WTC11 (cell line): ENCODE measurements at regions not wholly inside any gene's neighbourhood (a gene's known extent, or its start where the extent isn't known, plus 50 kb on each side); places are given as distances from the start of the nearest gene placed in this dataset.
A peak's percentile ranks its signal among the peaks of the same experiment; 100 is the strongest.
"Not testable (repeated sequence)": the region's sequence is repeated elsewhere in the genome, so short reads cannot be mapped to it uniquely, and the experiment has no call there.

ENCODE experiments used
- ATAC-seq: fragments of 200-7000 bp; cut with Tn5 transposase; 2 replicates; pipeline ENCODE4 v1.10.0; 2021; ENCODE audit warnings: mild to moderate bottlenecking, moderate library complexity
- CTCF ChIA-PET: fragments of 300-600 bp; sonication (Branson Sonifier 250); formaldehyde crosslinking; loops from one replicate; lab custom pipeline; 2021; ENCODE audit warnings: antibody characterized with exemption; lab: Charles Lee
- POLR2A ChIA-PET: fragments of 350-600 bp; sonication (Branson Sonifier 250); formaldehyde crosslinking; loops from one replicate; lab custom pipeline; 2021; ENCODE audit warnings: antibody characterized with exemption; lab: Charles Lee
- DNase-seq: peaks from one replicate; pipeline ENCODE4 v3.0.0; 2021; ENCODE audit warnings: low spot score
- H3K27ac Mint-ChIP-seq: 2 replicates; pipeline ENCODE4 v1.8.0; 2021; ENCODE audit warnings: mixed read lengths
- H3K27me3 Mint-ChIP-seq: 2 replicates; pipeline ENCODE4 v1.8.0; 2021; ENCODE audit warnings: low read depth, mild to moderate bottlenecking, moderate library complexity, mixed read lengths
- H3K36me3 Mint-ChIP-seq: 2 replicates; pipeline ENCODE4 v1.8.0; 2021; ENCODE audit warnings: mixed read lengths
- H3K4me1 Mint-ChIP-seq: 2 replicates; pipeline ENCODE4 v1.8.0; 2022; ENCODE audit warnings: mixed read lengths
- H3K4me3 Mint-ChIP-seq: 2 replicates; pipeline ENCODE4 v1.8.0; 2021; ENCODE audit warnings: mild to moderate bottlenecking, moderate library complexity, mixed read lengths
- H3K9me3 Mint-ChIP-seq: 2 replicates; pipeline ENCODE4 v1.8.0; 2021; ENCODE audit warnings: mixed read lengths
- HMGA2 ChIP-seq: fragments of 250-450 bp; sonication (Bioruptor Pico); IDR thresholded peaks from 2 replicates; pipeline ENCODE4 v1.4.0; 2021; ENCODE audit warnings: mild to moderate bottlenecking, moderate library complexity
- NFE2L1 ChIP-seq: sonication (generic); formaldehyde crosslinking; IDR thresholded peaks from 2 replicates; pipeline ENCODE4 v1.8.1; 2023; ENCODE audit warnings: missing genetic modification reagents
- NFYB ChIP-seq: sonication (generic); formaldehyde crosslinking; conservative IDR thresholded peaks from 2 replicates; pipeline ENCODE4 v1.8.0; 2022; ENCODE audit warnings: low read depth, missing genetic modification reagents
- NR1H2 ChIP-seq: sonication (generic); formaldehyde crosslinking; IDR thresholded peaks from 2 replicates; pipeline ENCODE4 v1.9.0; 2021; ENCODE audit warnings: mild to moderate bottlenecking, moderate library complexity, missing genetic modification reagents
- PRRX2 ChIP-seq: fragments of 250-450 bp; sonication (Bioruptor Pico); IDR thresholded peaks from 2 replicates; pipeline ENCODE4 v1.8.0; 2021; ENCODE audit warnings: mild to moderate bottlenecking
- TEAD1 ChIP-seq: sonication (generic); formaldehyde crosslinking; IDR thresholded peaks from 2 replicates; pipeline ENCODE4 v1.8.0; 2022; ENCODE audit warnings: mild to moderate bottlenecking, missing genetic modification reagents
- TEAD4 ChIP-seq: sonication (generic); formaldehyde crosslinking; IDR thresholded peaks from 2 replicates; pipeline ENCODE4 v1.8.0; 2022; ENCODE audit warnings: mild to moderate bottlenecking, missing genetic modification reagents
- ZNF219 ChIP-seq: sonication (generic); formaldehyde crosslinking; IDR thresholded peaks from 2 replicates; pipeline ENCODE4 v1.8.0; 2023; ENCODE audit warnings: missing genetic modification reagents, mild to moderate bottlenecking, borderline replicate concordance
- TF ChIP-seq, protein P1 (sequence below): fragments of 250-450 bp; sonication (Bioruptor Pico); IDR thresholded peaks from 2 replicates; pipeline ENCODE4 v1.9.0; 2021; ENCODE audit warnings: mild to moderate bottlenecking
- TF ChIP-seq, protein P2 (sequence below): sonication (generic); formaldehyde crosslinking; IDR thresholded peaks from 2 replicates; pipeline ENCODE4 v1.8.1; 2022; ENCODE audit warnings: missing genetic modification reagents, borderline replicate concordance
- TF ChIP-seq, protein P3 (sequence below): sonication (generic); formaldehyde crosslinking; IDR thresholded peaks from 2 replicates; pipeline ENCODE4 v1.8.1; 2023; ENCODE audit warnings: mild to moderate bottlenecking, missing genetic modification reagents, borderline replicate concordance
- TF ChIP-seq, protein P4 (sequence below): fragments of 250-450 bp; sonication (Bioruptor Pico); IDR thresholded peaks from 2 replicates; pipeline ENCODE4 v2.1.2; 2022; ENCODE audit warnings: mild to moderate bottlenecking, moderate library complexity
- TF ChIP-seq, protein P5 (sequence below): fragments of 250-450 bp; sonication (Bioruptor Pico); conservative IDR thresholded peaks from 2 replicates; pipeline ENCODE4 v1.9.0; 2021; ENCODE audit warnings: mild to moderate bottlenecking

DNA sequence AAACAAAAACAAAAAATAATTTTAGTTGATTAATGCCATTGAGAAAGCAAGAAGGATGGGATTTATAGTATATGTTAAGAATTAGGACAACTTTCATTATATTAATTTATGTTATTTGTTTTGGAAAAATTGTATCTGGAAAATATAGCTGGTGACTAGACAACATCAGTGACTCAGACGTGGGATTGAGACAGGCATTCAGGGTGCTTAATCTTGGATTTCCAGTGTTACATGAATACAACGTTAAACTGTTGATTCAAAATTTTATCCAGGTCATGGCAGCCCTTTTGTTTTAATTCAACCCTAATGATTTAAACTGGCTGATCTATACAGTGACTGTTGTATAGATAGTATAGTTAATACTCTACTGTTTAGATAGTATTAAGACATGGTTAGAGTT, 827.1 kb upstream of the B3GALT2 start (continued):
- TF ChIP-seq, protein P1, sequence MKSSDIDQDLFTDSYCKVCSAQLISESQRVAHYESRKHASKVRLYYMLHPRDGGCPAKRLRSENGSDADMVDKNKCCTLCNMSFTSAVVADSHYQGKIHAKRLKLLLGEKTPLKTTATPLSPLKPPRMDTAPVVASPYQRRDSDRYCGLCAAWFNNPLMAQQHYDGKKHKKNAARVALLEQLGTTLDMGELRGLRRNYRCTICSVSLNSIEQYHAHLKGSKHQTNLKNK (CRISPR knock-in tag): no peak
- TF ChIP-seq NFYB (CRISPR knock-in tag): no peak
- TF ChIP-seq ZNF219 (CRISPR knock-in tag): no peak
- no peak for TF ChIP-seq TEAD1 (CRISPR knock-in tag)
- TF ChIP-seq, protein P2, sequence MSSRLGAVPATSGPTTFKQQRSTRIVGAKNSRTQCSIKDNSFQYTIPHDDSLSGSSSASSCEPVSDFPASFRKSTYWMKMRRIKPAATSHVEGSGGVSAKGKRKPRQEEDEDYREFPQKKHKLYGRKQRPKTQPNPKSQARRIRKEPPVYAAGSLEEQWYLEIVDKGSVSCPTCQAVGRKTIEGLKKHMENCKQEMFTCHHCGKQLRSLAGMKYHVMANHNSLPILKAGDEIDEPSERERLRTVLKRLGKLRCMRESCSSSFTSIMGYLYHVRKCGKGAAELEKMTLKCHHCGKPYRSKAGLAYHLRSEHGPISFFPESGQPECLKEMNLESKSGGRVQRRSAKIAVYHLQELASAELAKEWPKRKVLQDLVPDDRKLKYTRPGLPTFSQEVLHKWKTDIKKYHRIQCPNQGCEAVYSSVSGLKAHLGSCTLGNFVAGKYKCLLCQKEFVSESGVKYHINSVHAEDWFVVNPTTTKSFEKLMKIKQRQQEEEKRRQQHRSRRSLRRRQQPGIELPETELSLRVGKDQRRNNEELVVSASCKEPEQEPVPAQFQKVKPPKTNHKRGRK (CRISPR knock-in tag): no peak
- TF ChIP-seq, protein P3, sequence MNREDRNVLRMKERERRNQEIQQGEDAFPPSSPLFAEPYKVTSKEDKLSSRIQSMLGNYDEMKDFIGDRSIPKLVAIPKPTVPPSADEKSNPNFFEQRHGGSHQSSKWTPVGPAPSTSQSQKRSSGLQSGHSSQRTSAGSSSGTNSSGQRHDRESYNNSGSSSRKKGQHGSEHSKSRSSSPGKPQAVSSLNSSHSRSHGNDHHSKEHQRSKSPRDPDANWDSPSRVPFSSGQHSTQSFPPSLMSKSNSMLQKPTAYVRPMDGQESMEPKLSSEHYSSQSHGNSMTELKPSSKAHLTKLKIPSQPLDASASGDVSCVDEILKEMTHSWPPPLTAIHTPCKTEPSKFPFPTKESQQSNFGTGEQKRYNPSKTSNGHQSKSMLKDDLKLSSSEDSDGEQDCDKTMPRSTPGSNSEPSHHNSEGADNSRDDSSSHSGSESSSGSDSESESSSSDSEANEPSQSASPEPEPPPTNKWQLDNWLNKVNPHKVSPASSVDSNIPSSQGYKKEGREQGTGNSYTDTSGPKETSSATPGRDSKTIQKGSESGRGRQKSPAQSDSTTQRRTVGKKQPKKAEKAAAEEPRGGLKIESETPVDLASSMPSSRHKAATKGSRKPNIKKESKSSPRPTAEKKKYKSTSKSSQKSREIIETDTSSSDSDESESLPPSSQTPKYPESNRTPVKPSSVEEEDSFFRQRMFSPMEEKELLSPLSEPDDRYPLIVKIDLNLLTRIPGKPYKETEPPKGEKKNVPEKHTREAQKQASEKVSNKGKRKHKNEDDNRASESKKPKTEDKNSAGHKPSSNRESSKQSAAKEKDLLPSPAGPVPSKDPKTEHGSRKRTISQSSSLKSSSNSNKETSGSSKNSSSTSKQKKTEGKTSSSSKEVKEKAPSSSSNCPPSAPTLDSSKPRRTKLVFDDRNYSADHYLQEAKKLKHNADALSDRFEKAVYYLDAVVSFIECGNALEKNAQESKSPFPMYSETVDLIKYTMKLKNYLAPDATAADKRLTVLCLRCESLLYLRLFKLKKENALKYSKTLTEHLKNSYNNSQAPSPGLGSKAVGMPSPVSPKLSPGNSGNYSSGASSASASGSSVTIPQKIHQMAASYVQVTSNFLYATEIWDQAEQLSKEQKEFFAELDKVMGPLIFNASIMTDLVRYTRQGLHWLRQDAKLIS (CRISPR knock-in tag): no peak
- TF ChIP-seq, all 79 proteins: peak for 0

DNA sequence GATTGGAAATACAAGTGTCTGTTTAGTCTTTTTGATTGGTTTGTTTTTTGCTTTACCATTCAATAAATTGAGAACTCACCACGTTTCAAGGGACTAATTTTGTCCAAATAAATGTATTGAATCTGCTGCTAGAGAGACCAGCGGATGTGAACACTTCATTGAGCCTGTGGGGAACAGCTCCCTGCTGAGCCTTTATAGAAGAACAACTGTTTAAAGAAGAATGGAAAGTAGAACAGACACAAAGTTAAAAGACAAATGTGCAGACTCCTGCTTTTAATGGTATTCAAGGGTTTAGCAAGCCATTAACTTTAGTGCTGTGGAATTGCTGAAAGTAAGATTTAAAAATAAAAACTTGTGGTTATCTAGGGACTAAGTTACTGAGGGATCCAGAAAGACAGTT, 817.7 kb upstream of the B3GALT2 start:
- Mint-ChIP-seq H3K27ac (no peak overlapping the region; the same call in 1 of the 2 replicates), H3K4me1 (peaks cover 7% of the 10 kb centered on the region), H3K27me3 (no peaks in the 10 kb centered on the region), H3K4me3 (no peak overlapping the region), H3K36me3 (peaks cover 5% of the 10 kb centered on the region), H3K9me3 (peaks cover 21% of the 10 kb centered on the region)
- ATAC-seq (peak; percentile 43; the same call in 1 of the 2 replicates), DNase-seq (no peak)
- ChIA-PET CTCF (no interaction called here), POLR2A (no interaction called here)
- no peak for TF ChIP-seq NR1H2 (CRISPR knock-in tag)
- TF ChIP-seq, protein P4, sequence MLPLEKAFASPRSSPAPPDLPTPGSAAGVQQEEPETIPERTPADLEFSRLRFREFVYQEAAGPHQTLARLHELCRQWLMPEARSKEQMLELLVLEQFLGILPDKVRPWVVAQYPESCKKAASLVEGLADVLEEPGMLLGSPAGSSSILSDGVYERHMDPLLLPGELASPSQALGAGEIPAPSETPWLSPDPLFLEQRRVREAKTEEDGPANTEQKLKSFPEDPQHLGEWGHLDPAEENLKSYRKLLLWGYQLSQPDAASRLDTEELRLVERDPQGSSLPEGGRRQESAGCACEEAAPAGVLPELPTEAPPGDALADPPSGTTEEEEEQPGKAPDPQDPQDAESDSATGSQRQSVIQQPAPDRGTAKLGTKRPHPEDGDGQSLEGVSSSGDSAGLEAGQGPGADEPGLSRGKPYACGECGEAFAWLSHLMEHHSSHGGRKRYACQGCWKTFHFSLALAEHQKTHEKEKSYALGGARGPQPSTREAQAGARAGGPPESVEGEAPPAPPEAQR: no peak
- TF ChIP-seq, protein P5, sequence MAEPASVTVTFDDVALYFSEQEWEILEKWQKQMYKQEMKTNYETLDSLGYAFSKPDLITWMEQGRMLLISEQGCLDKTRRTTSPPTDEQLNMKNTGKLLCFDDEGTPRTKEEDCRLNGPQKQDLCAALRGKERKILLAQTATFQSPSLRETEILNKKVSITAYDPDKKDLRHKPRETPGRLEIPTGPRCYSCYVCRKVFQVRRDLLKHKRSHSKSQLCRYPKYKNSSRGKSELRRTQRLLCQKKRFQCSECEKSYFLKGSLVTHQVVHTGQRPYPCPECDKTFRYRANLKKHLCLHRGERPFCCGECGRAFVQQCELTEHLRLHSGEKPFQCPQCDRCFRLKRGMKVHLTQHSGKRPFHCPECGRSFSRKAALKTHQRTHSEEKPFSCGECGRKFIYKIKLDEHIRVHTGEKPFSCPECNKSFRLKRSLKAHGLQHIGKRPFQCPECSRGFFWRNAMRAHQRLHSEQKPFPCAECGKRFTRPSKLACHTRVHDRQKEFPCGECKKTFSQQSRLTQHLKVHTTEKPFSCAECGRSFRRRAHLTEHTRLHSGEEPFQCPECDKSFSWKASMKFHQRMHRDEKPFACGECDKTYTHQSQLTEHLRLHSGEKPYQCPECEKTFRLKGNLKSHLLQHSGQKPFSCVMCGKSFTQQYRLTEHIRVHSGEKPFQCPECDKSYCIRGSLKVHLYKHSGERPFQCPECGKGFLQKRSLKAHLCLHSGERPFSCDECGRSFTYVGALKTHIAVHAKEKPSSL (CRISPR knock-in tag): no peak

DNA sequence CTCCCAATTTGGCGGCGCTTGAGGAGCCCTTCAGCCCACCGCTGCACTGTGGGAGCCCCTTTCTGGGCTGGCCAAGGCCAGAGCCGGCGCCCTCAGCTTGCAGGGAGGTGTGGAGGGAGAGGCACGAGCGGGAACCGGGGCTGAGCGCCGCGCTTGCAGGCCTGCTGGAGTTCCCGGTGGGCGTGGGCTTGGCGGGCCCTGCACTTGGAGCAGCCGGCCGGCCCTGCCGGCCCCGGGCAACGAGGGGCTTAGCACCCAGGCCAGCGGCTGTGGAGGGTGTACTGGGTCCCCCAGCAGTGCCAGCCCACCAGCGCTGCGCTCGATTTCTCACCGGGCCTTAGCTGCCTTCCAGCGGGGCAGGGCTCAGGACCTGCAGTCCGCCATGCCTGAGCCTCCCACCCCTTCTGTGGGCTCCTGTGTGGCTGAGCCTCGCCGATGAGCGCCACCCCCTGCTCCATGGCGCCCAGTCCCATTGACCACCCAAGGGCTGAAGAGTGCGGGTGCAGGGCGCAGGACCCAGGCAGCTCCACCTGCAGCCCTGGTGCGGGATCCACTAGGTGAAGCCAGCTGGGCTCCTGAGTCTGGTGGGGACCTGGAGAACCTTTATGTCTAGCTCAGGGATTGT, 815.4 kb upstream of the B3GALT2 start:
- H3K27me3 Mint-ChIP-seq: not testable (repeated sequence)

DNA sequence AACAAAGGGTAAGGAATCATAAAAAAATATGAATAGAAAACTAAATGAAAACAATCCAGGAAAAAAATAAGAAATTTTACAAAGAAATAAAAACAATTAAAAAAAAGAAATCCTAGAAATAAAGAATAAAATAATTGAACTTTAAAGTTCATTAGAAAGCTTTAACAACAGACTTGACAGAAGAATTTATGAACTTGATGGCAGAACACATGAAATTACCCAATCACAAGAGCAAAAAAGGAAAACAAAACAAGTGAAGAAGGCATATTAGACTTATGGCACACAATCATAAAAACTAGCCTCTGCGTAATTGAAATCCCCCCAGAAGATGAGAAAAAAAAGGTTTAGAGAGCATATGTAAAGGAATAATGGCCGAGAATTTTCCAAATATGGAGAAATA, 802.5 kb upstream of the B3GALT2 start:
- Mint-ChIP-seq H3K27ac (no peak overlapping the region), H3K27me3 (no peaks in the 10 kb centered on the region), H3K4me1 (no peaks in the 10 kb centered on the region), H3K4me3 (no peak overlapping the region), H3K9me3 (peaks cover 48% of the 10 kb centered on the region), H3K36me3 (peaks cover 30% of the 10 kb centered on the region)
- DNase-seq: no peak
- CTCF ChIA-PET: no interaction called here
- TF ChIP-seq NFE2L1 (CRISPR knock-in tag) (no peak), TEAD4 (CRISPR knock-in tag) (no peak), PRRX2 (no peak), HMGA2 (CRISPR knock-in tag) (0 out of 2 replicates have a peak, but pooled peaks have one; percentile 16)
- ATAC-seq: no peak
- POLR2A ChIA-PET: no interaction called here

More for the DNA sequence above, 815.4 kb upstream of the B3GALT2 start:
- ATAC-seq, H3K4me1 Mint-ChIP-seq, H3K36me3 Mint-ChIP-seq, POLR2A ChIA-PET, DNase-seq, H3K4me3 Mint-ChIP-seq, CTCF ChIA-PET, H3K27ac Mint-ChIP-seq: not testable (repeated sequence)
- H3K9me3 Mint-ChIP-seq: peaks cover 13% of the 10 kb centered on the region
